HUES64 (cell line): ENCODE measurements at regions not wholly inside any gene's neighbourhood (a gene's known extent, or its start where the extent isn't known, plus 50 kb on each side); places are given as distances from the start of the nearest gene placed in this dataset.

Source experiments
- H3K27ac ChIP-seq: 2 replicates; pipeline ENCODE4 v1.7.0; 2013; ENCODE audit warnings: low read depth, low read length, inconsistent platforms
- H3K27me3 ChIP-seq: 2 replicates; pipeline ENCODE4 v1.6.1; 2013; ENCODE audit warnings: mild to moderate bottlenecking, low read length; ENCODE audit not compliant: insufficient read depth
- H3K36me3 ChIP-seq: 2 replicates; pipeline ENCODE4 v1.6.1; 2013; ENCODE audit warnings: mild to moderate bottlenecking, low read length; ENCODE audit not compliant: insufficient read depth
- H3K4me1 ChIP-seq: 2 replicates; pipeline ENCODE4 v1.6.1; 2013; ENCODE audit warnings: mild to moderate bottlenecking, low read length, moderate library complexity; ENCODE audit not compliant: insufficient read depth
- H3K4me3 ChIP-seq: 2 replicates; pipeline ENCODE4 v1.5.1; 2013; ENCODE audit warnings: mild to moderate bottlenecking, low read length, moderate library complexity
- H3K9ac ChIP-seq: 2 replicates; pipeline ENCODE4 v1.6.1; 2013; ENCODE audit warnings: mild to moderate bottlenecking, low read depth, low read length
- H3K9me3 ChIP-seq: 2 replicates; pipeline ENCODE4 v1.6.1; 2013; ENCODE audit warnings: low read depth, low read length; ENCODE audit not compliant: insufficient read depth
- WGBS: fragments of 150-250, 120-280 bp; methylation state at CpG from one replicate; pipeline ENCODE4 v1.1.7; 2013; ENCODE audit warnings: missing lambda C conversion rate; 5-methylcytosine and 5-hydroxymethylcytosine counted together

- no peaks in the 10 kb centered on the region for H3K36me3 ChIP-seq
- no peak overlapping the region for H3K4me3 ChIP-seq
- H3K9ac ChIP-seq, result no peak overlapping the region
- H3K27ac ChIP-seq, result no peak overlapping the region
- WGBS, result 76% methylated on average over 5 of the region's 5 CpGs
- H3K27me3 ChIP-seq, result no peaks in the 10 kb centered on the region
- H3K4me1 ChIP-seq, result no peaks in the 10 kb centered on the region
- H3K9me3 ChIP-seq, result no peaks in the 10 kb centered on the region
Observed at GRCh38 chr9:89905606-89906338, 301.0 kb downstream of the GADD45G start.

GRCh38 chr9:89911721-89912604, 307.2 kb downstream of the GADD45G start:
- Histone ChIP-seq H3K27me3 (no peaks in the 10 kb centered on the region), H3K36me3 (no peaks in the 10 kb centered on the region), H3K27ac (no peak overlapping the region), H3K9ac (no peak overlapping the region), H3K4me1 (peaks cover 13% of the 10 kb centered on the region; the same call in 1 of the 2 replicates), H3K9me3 (no peaks in the 10 kb centered on the region), H3K4me3 (no peak overlapping the region)
- 82% methylated on average over 9 of the region's 9 CpGs for WGBS

- peaks cover 14% of the 10 kb centered on the region; the same call in 1 of the 2 replicates for H3K4me1 ChIP-seq
- H3K27me3 ChIP-seq, result no peaks in the 10 kb centered on the region
- no peak overlapping the region for H3K9ac ChIP-seq
- no peaks in the 10 kb centered on the region for H3K9me3 ChIP-seq
- H3K27ac ChIP-seq, result no peak overlapping the region
- 94% methylated on average over 5 of the region's 5 CpGs for WGBS
- H3K36me3 ChIP-seq, result no peaks in the 10 kb centered on the region
- no peak overlapping the region for H3K4me3 ChIP-seq
Observed at GRCh38 chr9:89912605-89912953, 307.8 kb downstream of the GADD45G start.

- H3K36me3 ChIP-seq, result no peaks in the 10 kb centered on the region
- no peaks in the 10 kb centered on the region for H3K27me3 ChIP-seq
- H3K4me1 ChIP-seq, result peaks cover 14% of the 10 kb centered on the region; the same call in 1 of the 2 replicates
- H3K27ac ChIP-seq, result no peak overlapping the region
- H3K9me3 ChIP-seq, result no peaks in the 10 kb centered on the region
- H3K4me3 ChIP-seq, result no peak overlapping the region
- H3K9ac ChIP-seq, result no peak overlapping the region
- 97% methylated on average over 2 of the region's 3 CpGs for WGBS
Observed at GRCh38 chr9:89915187-89915586, 310.4 kb downstream of the GADD45G start.

- no peak overlapping the region for H3K9ac ChIP-seq
- H3K36me3 ChIP-seq, result no peaks in the 10 kb centered on the region
- no peak overlapping the region for H3K27ac ChIP-seq
- no peaks in the 10 kb centered on the region for H3K27me3 ChIP-seq
- no peak overlapping the region for H3K4me3 ChIP-seq
- 60% methylated on average over 6 of the region's 6 CpGs for WGBS
- H3K4me1 ChIP-seq, result peaks cover 14% of the 10 kb centered on the region; the same call in 1 of the 2 replicates
- H3K9me3 ChIP-seq, result no peaks in the 10 kb centered on the region
Observed at GRCh38 chr9:89916001-89916597, 311.3 kb downstream of the GADD45G start.

- Histone ChIP-seq H3K9ac (no peak overlapping the region), H3K27ac (no peak overlapping the region), H3K36me3 (no peaks in the 10 kb centered on the region), H3K4me3 (no peak overlapping the region), H3K27me3 (no peaks in the 10 kb centered on the region), H3K4me1 (peaks cover 14% of the 10 kb centered on the region; the same call in 1 of the 2 replicates), H3K9me3 (no peaks in the 10 kb centered on the region)
- 95% methylated on average over 9 of the region's 9 CpGs for WGBS
Observed at GRCh38 chr9:89917861-89918260, 313.0 kb downstream of the GADD45G start.

- H3K36me3 ChIP-seq, result no peaks in the 10 kb centered on the region
- H3K27ac ChIP-seq, result no peak overlapping the region
- H3K4me1 ChIP-seq, result peaks cover 14% of the 10 kb centered on the region; the same call in 1 of the 2 replicates
- H3K9ac ChIP-seq, result no peak overlapping the region
- no peaks in the 10 kb centered on the region for H3K27me3 ChIP-seq
- 64% methylated on average over 12 of the region's 12 CpGs for WGBS
- H3K4me3 ChIP-seq, result no peak overlapping the region
- H3K9me3 ChIP-seq, result no peaks in the 10 kb centered on the region
Observed at GRCh38 chr9:89919171-89919681, 314.4 kb downstream of the GADD45G start.

- Histone ChIP-seq H3K9me3 (no peaks in the 10 kb centered on the region), H3K4me1 (peaks cover 14% of the 10 kb centered on the region; the same call in 1 of the 2 replicates), H3K4me3 (no peak overlapping the region), H3K9ac (no peak overlapping the region), H3K36me3 (no peaks in the 10 kb centered on the region), H3K27me3 (no peaks in the 10 kb centered on the region), H3K27ac (no peak overlapping the region)
- 95% methylated on average over 5 of the region's 5 CpGs for WGBS
Observed at GRCh38 chr9:89920131-89920530, 315.3 kb downstream of the GADD45G start.

GRCh38 chr9:89920951-89921350, 316.1 kb downstream of the GADD45G start:
- WGBS, result 85% methylated on average over 8 of the region's 8 CpGs
- Histone ChIP-seq H3K4me1 (peaks cover 11% of the 10 kb centered on the region; the same call in 1 of the 2 replicates), H3K9me3 (no peaks in the 10 kb centered on the region), H3K27ac (no peak overlapping the region), H3K36me3 (no peaks in the 10 kb centered on the region), H3K4me3 (no peak overlapping the region), H3K27me3 (no peaks in the 10 kb centered on the region), H3K9ac (no peak overlapping the region)

GRCh38 chr9:89922099-89922498, 317.3 kb downstream of the GADD45G start:
- H3K27ac ChIP-seq, result no peak overlapping the region
- H3K9ac ChIP-seq, result no peak overlapping the region
- no peaks in the 10 kb centered on the region for H3K4me1 ChIP-seq
- H3K27me3 ChIP-seq, result no peaks in the 10 kb centered on the region
- no peaks in the 10 kb centered on the region for H3K9me3 ChIP-seq
- H3K4me3 ChIP-seq, result no peak overlapping the region
- WGBS, result 88% methylated on average over 7 of the region's 7 CpGs
- H3K36me3 ChIP-seq, result no peaks in the 10 kb centered on the region

- no peaks in the 10 kb centered on the region for H3K9me3 ChIP-seq
- H3K27me3 ChIP-seq, result no peaks in the 10 kb centered on the region
- no peak overlapping the region for H3K27ac ChIP-seq
- no peaks in the 10 kb centered on the region for H3K36me3 ChIP-seq
- no peak overlapping the region for H3K4me3 ChIP-seq
- 90% methylated on average over 7 of the region's 7 CpGs for WGBS
- no peaks in the 10 kb centered on the region for H3K4me1 ChIP-seq
- H3K9ac ChIP-seq, result no peak overlapping the region
Observed at GRCh38 chr9:89923174-89923573, 318.4 kb downstream of the GADD45G start.
